Mesenchymal stem cell (in vitro differentiated cells and primary cell): ENCODE measurements at regions not wholly inside any gene's neighbourhood (a gene's known extent, or its start where the extent isn't known, plus 50 kb on each side); places are given as distances from the start of the nearest gene placed in this dataset.
A peak's percentile ranks its signal among the peaks of the same experiment; 100 is the strongest.

Source experiments
- DNase-seq: peaks from one replicate; pipeline ENCODE4 v3.0.0-alpha.2; 2013
- H2AFZ ChIP-seq: one replicate; pipeline ENCODE4 v1.6.1; 2013; ENCODE audit warnings: low read depth, mild to moderate bottlenecking, control low read depth, inconsistent platforms, low read length, moderate library complexity
- H2AK5ac ChIP-seq: 2 replicates; pipeline ENCODE4 v1.6.1; 2013; ENCODE audit warnings: low read length, moderate library complexity, mild to moderate bottlenecking, inconsistent platforms; ENCODE audit not compliant: severe bottlenecking
- H2BK120ac ChIP-seq: one replicate; pipeline ENCODE4 v1.6.1; 2013; ENCODE audit warnings: low read depth, mild to moderate bottlenecking, inconsistent platforms, low read length, moderate library complexity
- H2BK12ac ChIP-seq, 2 experiments: one replicate each; pipeline ENCODE4 v1.6.1; 2013; ENCODE audit warnings: inconsistent platforms in 2 of 2, low read length in 2 of 2, mild to moderate bottlenecking in 2 of 2, moderate library complexity in 2 of 2, control low read depth in 1 of 2
- H2BK15ac ChIP-seq: one replicate; pipeline ENCODE4 v1.6.1; 2013; ENCODE audit warnings: mild to moderate bottlenecking, low read depth, inconsistent platforms; ENCODE audit not compliant: poor library complexity, severe bottlenecking
- H2BK5ac ChIP-seq: 2 replicates; pipeline ENCODE4 v1.6.1; 2013; ENCODE audit warnings: low read depth, mild to moderate bottlenecking, low read length, control low read depth, inconsistent platforms; ENCODE audit not compliant: poor library complexity, severe bottlenecking
- H3K14ac ChIP-seq, 2 experiments: one replicate each; pipeline ENCODE4 v1.6.1; 2013; ENCODE audit warnings: inconsistent platforms in 2 of 2, low read length in 2 of 2, control low read depth in 1 of 2, mild to moderate bottlenecking in 1 of 2, moderate library complexity in 1 of 2
- H3K18ac ChIP-seq, 2 experiments: one replicate each; pipeline ENCODE4 v1.6.1; 2013; ENCODE audit warnings: inconsistent platforms in 2 of 2, low read length in 2 of 2, control low read depth in 1 of 2, low read depth in 1 of 2, mild to moderate bottlenecking in 1 of 2
- H3K23ac ChIP-seq, 2 experiments: one replicate each; pipeline ENCODE4 v1.6.1; 2013; ENCODE audit warnings: inconsistent platforms in 2 of 2, low read length in 2 of 2, mild to moderate bottlenecking in 2 of 2, moderate library complexity in 2 of 2, control low read depth in 1 of 2
- H3K27ac ChIP-seq: 2 replicates; pipeline ENCODE4 v1.5.1; 2013; ENCODE audit warnings: mild to moderate bottlenecking, moderate library complexity, low read length, control low read depth, inconsistent platforms; ENCODE audit not compliant: poor library complexity, severe bottlenecking
- H3K27me3 ChIP-seq, 2 experiments: 2 replicates each; pipeline versions ENCODE4 v1.6.1 to v1.7.0; 2013; ENCODE audit warnings: low read length in 2 of 2, mild to moderate bottlenecking in 2 of 2, moderate library complexity in 2 of 2, control low read depth in 1 of 2, inconsistent platforms in 1 of 2; ENCODE audit not compliant: control insufficient read depth in 1 of 2, insufficient read depth in 1 of 2
- H3K36me3 ChIP-seq, 2 experiments: 2 replicates each; pipeline versions ENCODE4 v1.6.1 to v1.7.0; 2013; ENCODE audit warnings: low read length in 2 of 2, control low read depth in 1 of 2, inconsistent platforms in 1 of 2, low read depth in 1 of 2, mild to moderate bottlenecking in 1 of 2; ENCODE audit not compliant: insufficient read depth in 2 of 2, control insufficient read depth in 1 of 2
- H3K4ac ChIP-seq, 2 experiments: one replicate each; pipeline ENCODE4 v1.6.1; 2013; ENCODE audit warnings: inconsistent platforms in 2 of 2, low read length in 2 of 2, mild to moderate bottlenecking in 2 of 2, moderate library complexity in 2 of 2, control low read depth in 1 of 2, low read depth in 1 of 2
- H3K4me1 ChIP-seq: 2 replicates; pipeline ENCODE4 v1.6.1; 2013; ENCODE audit warnings: low read depth, low read length, control low read depth; ENCODE audit not compliant: control insufficient read depth, insufficient read depth
- H3K4me2 ChIP-seq: 2 replicates; pipeline ENCODE4 v1.6.1; 2013; ENCODE audit warnings: low read length, mild to moderate bottlenecking, inconsistent platforms; ENCODE audit not compliant: poor library complexity, severe bottlenecking
- H3K4me3 ChIP-seq, 2 experiments: 2 replicates each; pipeline versions ENCODE4 v1.5.1 to v1.7.0; 2013; ENCODE audit warnings: low read length in 2 of 2, mild to moderate bottlenecking in 2 of 2, control low read depth in 1 of 2, low read depth in 1 of 2; ENCODE audit not compliant: insufficient read depth in 1 of 2
- H3K79me1 ChIP-seq: replicated peaks from 2 replicates; pipeline ENCODE4 v1.6.1; 2013; ENCODE audit warnings: mild to moderate bottlenecking, control low read depth, low read length, inconsistent platforms; ENCODE audit not compliant: poor library complexity, severe bottlenecking
- H3K9ac ChIP-seq: 2 replicates; pipeline ENCODE4 v1.7.0; 2013; ENCODE audit warnings: mild to moderate bottlenecking, low read length, moderate library complexity
- H3K9me3 ChIP-seq: 2 replicates; pipeline ENCODE4 v1.7.0; 2013; ENCODE audit warnings: mild to moderate bottlenecking, low read length; ENCODE audit not compliant: control insufficient read depth
- H4K8ac ChIP-seq: one replicate; pipeline ENCODE4 v1.6.1; 2013; ENCODE audit warnings: inconsistent platforms, mild to moderate bottlenecking, low read length, moderate library complexity
- H4K91ac ChIP-seq: one replicate; pipeline ENCODE4 v1.6.1; 2013; ENCODE audit warnings: mild to moderate bottlenecking, low read length, inconsistent platforms
- WGBS: methylation state at CpG from one replicate; pipeline ENCODE4 v1.1.7; 2013; ENCODE audit warnings: mixed read lengths; 5-methylcytosine and 5-hydroxymethylcytosine counted together

DNA sequence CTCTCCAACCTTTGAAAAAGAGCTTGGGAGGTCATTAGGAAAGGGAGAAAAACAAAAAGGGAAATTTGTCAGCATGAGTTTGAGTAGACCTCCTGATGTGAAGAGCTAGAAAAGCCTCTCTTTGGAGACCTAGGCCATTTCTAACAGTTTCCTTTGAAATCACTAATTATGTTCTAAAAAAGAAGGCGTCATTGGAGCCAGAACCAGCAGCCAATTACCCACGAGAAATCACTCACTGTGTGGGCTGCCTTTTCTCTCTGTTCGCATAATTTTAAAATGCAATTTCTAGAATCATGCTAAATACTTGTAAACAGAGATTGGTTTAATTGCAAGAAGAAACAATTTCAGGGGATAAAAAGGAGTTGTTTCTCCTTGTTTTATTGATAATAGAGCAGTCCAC, 246.3 kb upstream of the GATB start:
- no peak overlapping the region for H3K4ac ChIP-seq
- no peak for DNase-seq
- no peak overlapping the region for H3K23ac ChIP-seq
- H3K14ac ChIP-seq, result no peak overlapping the region
- H3K27me3 ChIP-seq, result peaks cover 8 to 57% of the 10 kb centered on the region in 2 experiments
- no peaks in the 10 kb centered on the region for H3K36me3 ChIP-seq
- no peak overlapping the region for H2BK15ac ChIP-seq
- no peak overlapping the region for H3K4me2 ChIP-seq
- no peak overlapping the region for H4K8ac ChIP-seq
- H2BK12ac ChIP-seq, result no peak overlapping the region
- H3K79me1 ChIP-seq, result no peaks in the 10 kb centered on the region
- H3K9ac ChIP-seq, result no peak overlapping the region
- no peak overlapping the region for H2AK5ac ChIP-seq
- H2BK5ac ChIP-seq, result no peak overlapping the region
- H3K4me3 ChIP-seq, result no peak overlapping the region
- no peak overlapping the region for H3K18ac ChIP-seq
- WGBS, result 50% methylated on average over 2 of the region's 3 CpGs
- no peak overlapping the region for H3K27ac ChIP-seq
- H2AFZ ChIP-seq, result no peak overlapping the region
- H3K4me1 ChIP-seq, result no peaks in the 10 kb centered on the region
- no peak overlapping the region for H4K91ac ChIP-seq
- no peaks in the 10 kb centered on the region for H3K9me3 ChIP-seq
- no peak overlapping the region for H2BK120ac ChIP-seq

DNA sequence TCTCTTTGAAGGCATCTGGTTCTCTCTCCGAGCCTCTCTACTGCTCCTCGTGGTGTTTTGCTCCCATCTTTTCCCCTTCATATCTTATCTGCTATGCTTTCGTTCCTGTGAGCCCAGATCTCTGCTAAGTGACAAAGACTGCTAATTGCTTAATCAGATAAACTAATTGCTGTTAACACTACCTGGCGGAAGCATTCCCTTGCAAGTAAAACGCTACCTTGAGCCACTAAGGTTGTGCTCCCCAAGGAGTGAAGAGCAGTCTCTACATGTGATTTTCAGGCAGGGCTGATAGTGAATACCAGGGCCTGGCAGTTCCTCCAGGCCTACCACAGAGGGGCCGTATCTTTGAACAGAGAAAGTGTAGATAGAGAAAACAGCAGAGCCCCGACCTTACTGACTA, 244.0 kb upstream of the GATB start:
- H3K23ac ChIP-seq, result no peak overlapping the region
- no peak overlapping the region for H3K18ac ChIP-seq
- WGBS, result 33% methylated on average over 7 of the region's 7 CpGs
- H3K14ac ChIP-seq, result no peak overlapping the region
- H3K4me1 ChIP-seq, result peaks cover 2% of the 10 kb centered on the region
- no peak overlapping the region for H2BK15ac ChIP-seq
- DNase-seq, result no peak
- H4K8ac ChIP-seq, result no peak overlapping the region
- H3K36me3 ChIP-seq, result no peaks in the 10 kb centered on the region
- H2AFZ ChIP-seq, result no peak overlapping the region
- no peaks in the 10 kb centered on the region for H3K9me3 ChIP-seq
- H3K79me1 ChIP-seq, result no peaks in the 10 kb centered on the region
- no peak overlapping the region for H4K91ac ChIP-seq
- no peak overlapping the region for H2BK120ac ChIP-seq
- H3K27ac ChIP-seq, result no peak overlapping the region
- no peak overlapping the region for H3K4ac ChIP-seq
- no peak overlapping the region for H2AK5ac ChIP-seq
- H3K9ac ChIP-seq, result no peak overlapping the region
- H3K4me2 ChIP-seq, result no peak overlapping the region
- H2BK12ac ChIP-seq, result no peak overlapping the region
- peaks cover 8 to 42% of the 10 kb centered on the region in 2 experiments for H3K27me3 ChIP-seq
- H3K4me3 ChIP-seq, result no peak overlapping the region
- H2BK5ac ChIP-seq, result no peak overlapping the region

DNA sequence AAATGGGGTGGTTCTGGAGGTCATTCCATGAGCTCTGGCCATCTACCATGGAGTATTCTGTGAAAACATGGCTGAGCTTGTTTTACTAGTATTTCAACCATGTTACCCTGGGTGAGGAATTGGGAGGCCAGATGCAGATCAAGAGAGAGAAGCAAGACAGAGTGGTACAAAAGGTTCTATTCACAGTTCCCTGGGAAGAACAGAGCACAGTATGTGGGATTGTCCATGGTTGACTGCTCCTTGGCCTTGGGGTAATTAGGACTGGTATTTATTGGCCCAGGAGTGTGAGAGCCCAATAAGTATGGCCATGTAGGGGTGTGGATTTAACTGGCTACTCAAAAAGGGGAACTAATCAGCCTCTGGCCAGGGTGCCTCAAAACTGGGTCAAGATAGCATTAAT, 239.7 kb upstream of the GATB start:
- peaks cover 2% of the 10 kb centered on the region for H3K4me1 ChIP-seq

DNA sequence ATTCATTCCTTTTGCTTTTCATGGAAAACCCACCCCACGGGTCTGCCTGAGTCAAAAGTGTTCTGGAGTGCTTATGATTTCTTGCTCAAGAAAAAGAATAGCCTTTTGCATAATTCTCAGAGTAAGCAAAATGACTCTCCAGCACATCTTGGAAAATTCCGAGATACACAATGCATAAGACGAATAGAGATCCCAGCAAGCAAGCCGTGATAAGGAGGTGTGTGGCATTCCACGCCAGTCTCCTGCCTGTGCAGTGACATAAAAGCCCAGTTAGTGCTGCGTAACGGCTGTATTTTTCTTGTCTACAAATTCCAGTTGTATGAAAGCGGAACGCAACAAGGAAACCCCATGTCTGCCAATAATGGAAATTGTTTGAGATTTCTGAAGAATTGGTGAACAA, 237.9 kb upstream of the GATB start:
- Histone ChIP-seq H3K9me3 (no peaks in the 10 kb centered on the region), H4K91ac (no peak overlapping the region), H2BK120ac (no peak overlapping the region), H2BK5ac (no peak overlapping the region), H3K9ac (no peak overlapping the region), H3K36me3 (no peaks in the 10 kb centered on the region), H3K23ac (no peak overlapping the region), H3K79me1 (no peaks in the 10 kb centered on the region), H3K4ac (no peak overlapping the region), H2AK5ac (no peak overlapping the region), H3K4me1 (peaks cover 2% of the 10 kb centered on the region), H3K27me3 (peaks cover 4 to 7% of the 10 kb centered on the region in 2 experiments), H2BK12ac (no peak overlapping the region), H3K14ac (no peak overlapping the region), H3K4me3 (no peak overlapping the region), H2AFZ (no peak overlapping the region), H3K4me2 (no peak overlapping the region), H4K8ac (no peak overlapping the region), H3K18ac (no peak overlapping the region), H2BK15ac (no peak overlapping the region), H3K27ac (no peak overlapping the region)
- WGBS, result 83% methylated on average over 9 of the region's 9 CpGs
- DNase-seq, result no peak

More for the DNA sequence above, 239.7 kb upstream of the GATB start:
- Histone ChIP-seq H4K8ac (no peak overlapping the region), H3K4me3 (no peak overlapping the region), H3K27me3 (peaks cover 4 to 12% of the 10 kb centered on the region in 2 experiments), H2BK15ac (no peak overlapping the region), H3K18ac (no peak overlapping the region), H3K9me3 (no peaks in the 10 kb centered on the region), H2BK120ac (no peak overlapping the region), H3K79me1 (no peaks in the 10 kb centered on the region), H3K27ac (no peak overlapping the region), H3K23ac (no peak overlapping the region), H2AFZ (no peak overlapping the region), H3K36me3 (no peaks in the 10 kb centered on the region), H3K4me2 (no peak overlapping the region), H3K9ac (no peak overlapping the region), H3K4ac (no peak overlapping the region), H2BK5ac (no peak overlapping the region), H2AK5ac (no peak overlapping the region), H3K14ac (peak overlapping the region in 1 of 2 experiments; percentile 55), H4K91ac (no peak overlapping the region), H2BK12ac (no peak overlapping the region)
- no peak for DNase-seq
